Calu3 (cell line): ENCODE measurements at regions not wholly inside any gene's neighbourhood (a gene's known extent, or its start where the extent isn't known, plus 50 kb on each side); places are given as distances from the start of the nearest gene placed in this dataset.

Experiments used
- BruUV-seq: library from RNA; stranded (reverse); fragments of 400-500 nt; replicated peaks from 2 replicates; lab custom pipeline; 2021; lab: Mats Ljungman, UMichigan
- CTCF ChIA-PET: fragments of 300-600 bp; sonication (Branson Sonifier 250); formaldehyde crosslinking; loops from one replicate; lab custom pipeline; 2022; ENCODE audit warnings: antibody characterized with exemption; lab: Charles Lee
- DNase-seq: peaks from one replicate; pipeline ENCODE4 v3.0.0; 2022
- H3K27ac Mint-ChIP-seq: one replicate; pipeline ENCODE4 v1.8.0; 2022; ENCODE audit warnings: mixed read lengths; ENCODE audit not compliant: unreplicated experiment
- H3K27me3 Mint-ChIP-seq: one replicate; pipeline ENCODE4 v1.8.0; 2022; ENCODE audit warnings: mixed read lengths; ENCODE audit not compliant: unreplicated experiment
- H3K36me3 Mint-ChIP-seq: one replicate; pipeline ENCODE4 v1.8.0; 2022; ENCODE audit warnings: mild to moderate bottlenecking, moderate library complexity, mixed read lengths; ENCODE audit not compliant: insufficient read depth, unreplicated experiment
- H3K4me1 Mint-ChIP-seq: one replicate; pipeline ENCODE4 v1.8.0; 2022; ENCODE audit warnings: mild to moderate bottlenecking, low read depth, mixed read lengths; ENCODE audit not compliant: unreplicated experiment
- H3K4me3 Mint-ChIP-seq: one replicate; pipeline ENCODE4 v1.8.0; 2022; ENCODE audit warnings: mild to moderate bottlenecking, low read depth, moderate library complexity, mixed read lengths; ENCODE audit not compliant: unreplicated experiment
- H3K9me3 Mint-ChIP-seq: one replicate; pipeline ENCODE4 v1.8.0; 2022; ENCODE audit warnings: low read depth, mixed read lengths; ENCODE audit not compliant: unreplicated experiment
- intact Hi-C: fragments of 100-400 bp; cut with micrococcal nuclease; formaldehyde crosslinking; loops from one replicate; pipeline ENCODE4 v1.10.0; 2022; ENCODE audit not compliant: unreplicated experiment
- TF ChIP-seq, protein P1 (sequence below): fragments of 200-600 bp; IDR thresholded peaks from one replicate; pipeline ENCODE4 v1.8.0; 2022; ENCODE audit warnings: antibody characterized with exemption; ENCODE audit not compliant: unreplicated experiment

DNA sequence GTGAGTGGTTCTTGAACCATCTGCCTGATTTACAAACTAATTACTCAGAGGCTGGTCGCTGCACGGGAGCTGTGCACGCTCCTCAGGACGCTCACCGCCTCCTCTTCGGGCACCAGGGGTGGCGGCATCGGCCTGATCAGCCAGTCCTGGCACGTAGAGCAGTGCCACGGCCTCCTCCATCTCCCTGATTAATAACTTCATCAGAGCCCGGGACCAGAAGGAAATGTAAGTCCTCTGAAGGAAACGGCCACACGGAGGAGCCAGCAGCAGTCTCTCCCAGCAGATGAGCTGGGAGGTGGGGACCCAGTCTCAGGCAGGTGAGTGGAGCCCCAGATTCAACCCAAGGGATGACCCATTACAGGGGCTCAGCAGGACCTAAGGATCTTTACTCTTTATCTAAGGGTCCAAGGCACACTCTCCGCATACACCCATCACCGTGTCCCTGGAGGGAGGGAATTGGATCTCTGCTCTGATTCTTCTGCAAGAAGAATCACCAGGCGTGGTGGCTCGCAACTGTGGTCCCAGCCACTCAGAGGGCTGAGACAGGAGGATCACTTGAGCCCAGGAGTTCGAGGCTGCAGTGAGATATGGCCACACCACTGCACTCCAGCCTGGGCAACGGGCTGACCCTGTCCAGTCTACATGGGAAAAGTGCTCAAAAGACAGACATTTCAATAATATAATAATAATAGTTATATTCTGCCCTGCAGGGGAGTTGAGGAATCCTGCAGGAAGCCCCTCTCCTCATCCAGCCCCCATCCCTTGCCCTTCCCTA, 366.5 kb downstream of the SEC14L1 start:
- peaks cover 21% of the 10 kb centered on the region for H3K36me3 Mint-ChIP-seq
- BruUV-seq, result no TSS peak

DNA sequence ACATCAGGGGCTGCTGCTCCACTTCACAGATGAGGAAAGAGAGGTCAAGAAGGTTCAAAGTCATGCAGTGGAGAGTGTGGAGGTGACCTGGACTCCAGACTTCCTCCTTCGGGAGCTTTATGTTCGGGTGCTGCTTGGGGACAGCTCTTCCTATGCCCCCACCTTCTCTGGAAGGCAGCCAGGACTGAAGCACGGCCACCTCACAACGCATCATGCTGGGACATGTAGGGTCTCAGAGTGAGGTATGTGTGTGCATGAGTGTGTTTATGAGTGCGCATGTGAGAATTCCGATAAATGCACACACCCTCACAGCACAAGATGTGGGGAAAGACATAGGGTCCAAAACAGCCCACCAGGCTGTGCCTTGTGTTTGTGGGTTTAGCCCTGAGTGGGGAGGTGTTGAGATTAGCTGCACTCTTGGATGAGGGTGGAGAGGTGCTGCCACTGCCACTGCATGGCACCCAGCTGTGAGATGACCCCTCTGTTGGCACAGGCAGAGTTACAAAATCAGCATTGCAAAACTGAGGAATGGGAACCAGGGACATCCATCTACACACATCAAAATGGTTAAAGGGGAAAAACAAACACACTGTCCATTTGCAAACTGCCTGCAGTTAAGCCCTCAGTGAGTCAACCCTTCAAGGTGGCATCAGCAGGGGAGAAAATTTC, 367.4 kb downstream of the SEC14L1 start:
- Mint-ChIP-seq H3K27me3 (no peaks in the 10 kb centered on the region), H3K27ac (no peak overlapping the region), H3K4me1 (no peaks in the 10 kb centered on the region), H3K36me3 (peaks cover 14% of the 10 kb centered on the region), H3K9me3 (peaks cover 2% of the 10 kb centered on the region), H3K4me3 (no peak overlapping the region)
- CTCF ChIA-PET, result no interaction called here
- intact Hi-C loops, result no loop called here
- DNase-seq, result no peak
- TF ChIP-seq, protein P1, sequence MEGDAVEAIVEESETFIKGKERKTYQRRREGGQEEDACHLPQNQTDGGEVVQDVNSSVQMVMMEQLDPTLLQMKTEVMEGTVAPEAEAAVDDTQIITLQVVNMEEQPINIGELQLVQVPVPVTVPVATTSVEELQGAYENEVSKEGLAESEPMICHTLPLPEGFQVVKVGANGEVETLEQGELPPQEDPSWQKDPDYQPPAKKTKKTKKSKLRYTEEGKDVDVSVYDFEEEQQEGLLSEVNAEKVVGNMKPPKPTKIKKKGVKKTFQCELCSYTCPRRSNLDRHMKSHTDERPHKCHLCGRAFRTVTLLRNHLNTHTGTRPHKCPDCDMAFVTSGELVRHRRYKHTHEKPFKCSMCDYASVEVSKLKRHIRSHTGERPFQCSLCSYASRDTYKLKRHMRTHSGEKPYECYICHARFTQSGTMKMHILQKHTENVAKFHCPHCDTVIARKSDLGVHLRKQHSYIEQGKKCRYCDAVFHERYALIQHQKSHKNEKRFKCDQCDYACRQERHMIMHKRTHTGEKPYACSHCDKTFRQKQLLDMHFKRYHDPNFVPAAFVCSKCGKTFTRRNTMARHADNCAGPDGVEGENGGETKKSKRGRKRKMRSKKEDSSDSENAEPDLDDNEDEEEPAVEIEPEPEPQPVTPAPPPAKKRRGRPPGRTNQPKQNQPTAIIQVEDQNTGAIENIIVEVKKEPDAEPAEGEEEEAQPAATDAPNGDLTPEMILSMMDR, result no peak
- no TSS peak for BruUV-seq

More for the DNA sequence above, 366.5 kb downstream of the SEC14L1 start:
- H3K27ac Mint-ChIP-seq, result no peak overlapping the region
- TF ChIP-seq, protein P1, result no peak
- CTCF ChIA-PET, result no interaction called here
- H3K9me3 Mint-ChIP-seq, result peaks cover 2% of the 10 kb centered on the region
- intact Hi-C loops, result no loop called here
- H3K4me3 Mint-ChIP-seq, result no peak overlapping the region
- H3K27me3 Mint-ChIP-seq, result no peaks in the 10 kb centered on the region
- H3K4me1 Mint-ChIP-seq, result no peaks in the 10 kb centered on the region
- no peak for DNase-seq

DNA sequence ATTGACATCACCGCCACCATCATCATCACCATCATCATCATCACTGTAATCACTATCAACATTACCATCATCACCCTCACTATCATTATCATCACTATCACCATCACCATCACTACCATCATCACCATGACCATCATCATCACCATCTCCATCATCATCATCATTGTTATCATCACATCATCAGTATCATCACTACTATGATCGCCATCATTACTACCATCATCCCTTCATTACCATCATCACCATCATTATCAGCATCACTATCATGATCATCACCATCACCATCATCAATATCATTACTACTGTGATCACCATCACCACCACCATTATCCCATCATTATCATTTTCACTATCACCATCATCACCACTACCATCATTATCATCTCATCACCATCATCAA, 368.3 kb downstream of the SEC14L1 start:
- no TSS peak for BruUV-seq
- CTCF ChIA-PET, result no interaction called here
- Mint-ChIP-seq H3K36me3 (peaks cover 11% of the 10 kb centered on the region), H3K4me1 (no peaks in the 10 kb centered on the region), H3K4me3 (no peak overlapping the region), H3K27ac (no peak overlapping the region), H3K27me3 (no peaks in the 10 kb centered on the region), H3K9me3 (peaks cover 2% of the 10 kb centered on the region)
- TF ChIP-seq, protein P1, result no peak
- intact Hi-C loops, result no loop called here
- no peak for DNase-seq

DNA sequence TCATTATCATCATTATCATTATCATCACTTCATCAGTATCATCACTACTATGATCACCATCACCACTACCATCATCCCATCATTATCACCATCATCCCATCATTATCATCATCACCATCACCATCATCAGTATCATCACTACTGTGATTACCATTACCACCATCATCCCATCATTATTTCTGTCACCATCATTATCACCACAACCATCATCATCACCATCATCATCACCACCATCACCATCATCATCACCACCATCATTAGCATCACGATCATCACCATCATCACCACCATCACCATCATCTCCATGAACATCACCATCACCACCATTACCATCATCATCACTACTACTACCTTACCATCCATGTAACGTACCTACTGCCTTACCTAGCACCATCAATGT, 368.8 kb downstream of the SEC14L1 start:
- H3K27ac Mint-ChIP-seq, result no peak overlapping the region

More for the DNA sequence above, 368.8 kb downstream of the SEC14L1 start:
- no TSS peak for BruUV-seq
- TF ChIP-seq, protein P1, result no peak
- Mint-ChIP-seq H3K36me3 (peaks cover 8% of the 10 kb centered on the region), H3K4me1 (no peaks in the 10 kb centered on the region), H3K9me3 (peaks cover 2% of the 10 kb centered on the region), H3K27me3 (no peaks in the 10 kb centered on the region), H3K4me3 (no peak overlapping the region)
- no peak for DNase-seq
- intact Hi-C loops, result no loop called here
- CTCF ChIA-PET, result no interaction called here
